ENCODE measurements at regions not wholly inside any gene's neighbourhood (a gene's known extent, or its start where the extent isn't known, plus 50 kb on each side); places are given as distances from the start of the nearest gene placed in this dataset.

DNA sequence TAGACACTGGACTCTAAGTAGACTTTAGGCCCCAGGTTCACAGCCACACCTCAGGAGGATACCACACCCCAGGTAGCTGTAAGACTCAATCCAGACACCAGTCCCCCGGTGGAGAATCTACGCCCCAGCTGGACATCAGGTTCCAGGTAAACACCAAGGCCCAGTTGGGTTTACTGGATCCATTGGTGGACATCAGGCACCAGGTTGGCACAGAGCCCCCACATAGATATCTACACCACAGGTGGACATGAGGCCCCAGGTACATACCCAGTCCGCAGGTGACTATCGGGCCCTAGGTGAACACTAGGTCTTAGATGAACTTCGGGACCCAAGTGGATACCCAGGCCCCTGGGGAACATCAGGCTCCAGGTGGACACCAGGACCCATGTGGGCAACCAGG is 58.9 kb upstream of the SEPTIN5 start:
- Mint-ChIP-seq H3K27me3 (ENCODE audit: unreplicated experiment) (peaks cover 2% of the 10 kb centered on the region), H3K9me3 (ENCODE audit: unreplicated experiment) (no peaks in the 10 kb centered on the region), H3K4me3 (ENCODE audit: unreplicated experiment) (no peak overlapping the region), H3K27ac (ENCODE audit: unreplicated experiment) (no peak overlapping the region), H3K36me3 (ENCODE audit: low read depth, unreplicated experiment) (no peaks in the 10 kb centered on the region), H3K4me1 (ENCODE audit: unreplicated experiment) (no peaks in the 10 kb centered on the region)
- no peak for DNase-seq (ENCODE audit: low spot score)
- TF ChIP-seq, protein P1, sequence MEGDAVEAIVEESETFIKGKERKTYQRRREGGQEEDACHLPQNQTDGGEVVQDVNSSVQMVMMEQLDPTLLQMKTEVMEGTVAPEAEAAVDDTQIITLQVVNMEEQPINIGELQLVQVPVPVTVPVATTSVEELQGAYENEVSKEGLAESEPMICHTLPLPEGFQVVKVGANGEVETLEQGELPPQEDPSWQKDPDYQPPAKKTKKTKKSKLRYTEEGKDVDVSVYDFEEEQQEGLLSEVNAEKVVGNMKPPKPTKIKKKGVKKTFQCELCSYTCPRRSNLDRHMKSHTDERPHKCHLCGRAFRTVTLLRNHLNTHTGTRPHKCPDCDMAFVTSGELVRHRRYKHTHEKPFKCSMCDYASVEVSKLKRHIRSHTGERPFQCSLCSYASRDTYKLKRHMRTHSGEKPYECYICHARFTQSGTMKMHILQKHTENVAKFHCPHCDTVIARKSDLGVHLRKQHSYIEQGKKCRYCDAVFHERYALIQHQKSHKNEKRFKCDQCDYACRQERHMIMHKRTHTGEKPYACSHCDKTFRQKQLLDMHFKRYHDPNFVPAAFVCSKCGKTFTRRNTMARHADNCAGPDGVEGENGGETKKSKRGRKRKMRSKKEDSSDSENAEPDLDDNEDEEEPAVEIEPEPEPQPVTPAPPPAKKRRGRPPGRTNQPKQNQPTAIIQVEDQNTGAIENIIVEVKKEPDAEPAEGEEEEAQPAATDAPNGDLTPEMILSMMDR (IDR thresholded peaks at IDR 0.05; ENCODE audit: unreplicated experiment): no peak

DNA sequence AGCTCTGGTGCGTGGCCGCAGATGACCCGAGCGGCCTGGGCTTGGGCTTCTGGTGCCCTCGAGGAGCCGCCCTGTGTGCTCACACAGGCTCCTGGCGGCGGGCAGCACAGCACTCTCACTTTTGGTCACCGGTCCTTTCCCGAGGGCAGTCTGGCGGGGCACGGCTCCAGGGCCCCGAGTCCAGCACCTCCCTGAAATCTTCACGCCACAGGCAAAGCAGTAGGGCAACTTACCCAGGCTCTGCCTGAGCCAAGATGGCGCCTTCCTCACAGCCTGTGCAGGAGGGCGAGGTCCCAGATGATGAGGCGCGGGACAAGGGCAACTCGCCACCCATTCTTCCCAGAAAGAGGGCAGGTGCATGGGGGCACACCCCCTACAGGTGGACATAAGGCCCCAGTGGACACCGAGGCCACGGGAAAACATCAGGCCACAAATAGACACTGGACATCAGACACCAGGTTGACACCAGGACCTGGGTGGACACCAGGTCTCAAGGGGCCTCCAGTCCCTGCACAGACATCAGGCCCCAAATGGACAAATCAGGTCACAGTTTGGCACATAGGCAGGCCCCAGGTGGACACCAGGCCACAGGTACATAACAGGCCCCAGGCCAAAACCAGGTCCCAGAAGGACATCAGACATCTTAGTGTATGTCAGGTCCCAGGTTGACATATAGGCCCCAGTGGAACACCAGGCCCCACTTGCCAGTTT is 57.6 kb upstream of the SEPTIN5 start:
- Mint-ChIP-seq H3K4me3 (ENCODE audit: unreplicated experiment) (no peak overlapping the region), H3K27ac (ENCODE audit: unreplicated experiment) (no peak overlapping the region), H3K36me3 (ENCODE audit: low read depth, unreplicated experiment) (no peaks in the 10 kb centered on the region), H3K9me3 (ENCODE audit: unreplicated experiment) (no peaks in the 10 kb centered on the region), H3K27me3 (ENCODE audit: unreplicated experiment) (peaks cover 2% of the 10 kb centered on the region), H3K4me1 (ENCODE audit: unreplicated experiment) (peaks cover 3% of the 10 kb centered on the region)
- DNase-seq (ENCODE audit: low spot score): no peak
- TF ChIP-seq, protein P1 (IDR thresholded peaks at IDR 0.05; ENCODE audit: unreplicated experiment): no peak

DNA sequence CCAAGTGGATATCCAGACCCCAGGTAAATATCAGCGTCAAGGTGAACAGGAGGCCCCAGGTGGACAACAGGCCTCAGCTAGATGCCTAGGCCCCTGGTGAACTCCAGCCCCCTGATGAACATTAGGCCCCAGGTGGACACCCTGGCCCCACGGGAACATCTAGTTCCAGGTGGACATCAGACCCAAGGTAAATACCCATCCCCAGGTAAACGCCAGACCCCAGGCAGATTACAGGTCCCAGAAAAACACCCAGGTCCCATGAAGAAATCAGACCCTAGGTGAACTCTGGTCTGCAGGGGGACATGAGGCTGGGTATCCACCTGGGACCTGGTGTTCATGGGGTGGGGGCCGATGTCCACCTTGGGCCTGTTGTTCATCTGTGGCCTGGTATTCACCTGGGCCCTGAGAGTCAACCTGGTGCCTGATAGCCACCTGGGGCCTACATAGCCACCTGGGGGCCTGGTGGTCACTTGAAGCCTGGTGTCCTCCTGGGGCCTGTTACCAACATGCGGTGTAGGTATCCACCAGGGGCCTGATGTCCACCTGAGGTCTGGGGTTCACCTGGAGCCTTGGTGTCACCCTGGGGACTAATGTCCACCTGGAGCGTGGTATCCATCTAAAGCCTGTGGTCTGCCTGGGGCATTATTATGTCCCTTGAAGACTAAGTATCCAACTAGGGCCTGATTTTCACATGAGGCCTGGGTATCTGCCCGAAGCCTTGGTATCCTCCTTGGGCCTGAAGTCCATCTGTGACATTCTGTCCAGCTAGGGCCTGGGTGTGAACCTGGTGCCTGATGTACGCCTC is 56.8 kb upstream of the SEPTIN5 start:
- H3K4me1 Mint-ChIP-seq (ENCODE audit: unreplicated experiment): peaks cover 3% of the 10 kb centered on the region
- no peak for DNase-seq (ENCODE audit: low spot score)
- H3K4me3 Mint-ChIP-seq (ENCODE audit: unreplicated experiment): no peak overlapping the region
- no peak overlapping the region for H3K27ac Mint-ChIP-seq (ENCODE audit: unreplicated experiment)
- H3K27me3 Mint-ChIP-seq (ENCODE audit: unreplicated experiment): peaks cover 2% of the 10 kb centered on the region
- H3K9me3 Mint-ChIP-seq (ENCODE audit: unreplicated experiment): no peaks in the 10 kb centered on the region
- H3K36me3 Mint-ChIP-seq (ENCODE audit: low read depth, unreplicated experiment): no peaks in the 10 kb centered on the region
- TF ChIP-seq, protein P1 (IDR thresholded peaks at IDR 0.05; ENCODE audit: unreplicated experiment): no peak

DNA sequence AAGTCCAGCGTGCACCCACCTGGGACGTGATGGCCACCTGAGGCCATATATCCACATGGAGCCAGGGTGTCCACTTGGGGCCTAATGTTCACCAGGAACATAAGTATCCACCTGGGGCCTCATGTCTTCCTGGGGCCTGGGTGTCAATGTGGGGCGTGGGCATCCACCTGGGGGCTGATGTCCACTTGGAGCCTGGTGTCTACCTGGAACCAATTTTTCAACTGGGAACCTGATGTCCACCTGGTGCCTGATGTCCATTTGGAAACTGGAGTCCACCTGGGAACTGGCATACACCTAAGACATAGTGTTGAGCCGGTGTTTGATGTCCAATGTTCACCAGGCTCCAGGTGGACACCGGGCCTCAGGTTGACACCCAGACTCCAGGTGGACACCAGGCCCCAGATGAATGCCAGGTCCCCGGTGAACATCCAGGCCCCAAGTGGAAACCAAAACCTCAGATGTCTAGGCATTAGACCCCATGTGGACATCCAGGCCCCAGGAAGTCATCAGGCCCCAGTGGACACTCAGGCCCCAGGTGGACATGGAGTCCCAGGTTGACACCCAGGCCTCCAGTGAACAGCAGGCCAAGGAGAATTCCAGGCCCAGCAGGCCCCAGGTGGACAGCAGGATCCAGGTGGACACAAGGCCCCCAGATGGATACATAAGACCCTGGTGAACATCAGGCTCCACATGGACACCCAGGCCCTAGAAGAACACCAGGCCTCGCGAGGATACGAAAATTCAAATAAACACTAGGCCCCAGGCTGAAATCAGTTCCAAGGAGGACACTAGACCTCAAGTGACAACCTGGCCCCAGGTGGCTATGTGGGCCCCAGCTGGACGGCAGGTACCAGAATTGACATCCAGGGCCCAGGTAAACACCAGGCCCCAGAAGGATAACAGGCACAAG is 56.0 kb upstream of the SEPTIN5 start:
- Mint-ChIP-seq H3K27ac (ENCODE audit: unreplicated experiment) (no peak overlapping the region), H3K4me3 (ENCODE audit: unreplicated experiment) (no peak overlapping the region)
- no peak for DNase-seq (ENCODE audit: low spot score)

More for the DNA sequence above, 56.0 kb upstream of the SEPTIN5 start:
- peaks cover 2% of the 10 kb centered on the region for H3K27me3 Mint-ChIP-seq (ENCODE audit: unreplicated experiment)
- no peaks in the 10 kb centered on the region for H3K9me3 Mint-ChIP-seq (ENCODE audit: unreplicated experiment)
- peaks cover 5% of the 10 kb centered on the region for H3K4me1 Mint-ChIP-seq (ENCODE audit: unreplicated experiment)
- no peaks in the 10 kb centered on the region for H3K36me3 Mint-ChIP-seq (ENCODE audit: low read depth, unreplicated experiment)
- TF ChIP-seq, protein P1 (IDR thresholded peaks at IDR 0.05; ENCODE audit: unreplicated experiment): no peak
